H9 (cell line): ENCODE measurements at regions not wholly inside any gene's neighbourhood (a gene's known extent, or its start where the extent isn't known, plus 50 kb on each side); places are given as distances from the start of the nearest gene placed in this dataset.

Source experiments
- DNase-seq: peaks from one replicate; pipeline ENCODE4 v3.0.0-alpha.2; 2017
- H2AFZ ChIP-seq: one replicate; pipeline ENCODE4 v1.6.1; 2013; ENCODE audit warnings: mild to moderate bottlenecking, low read length, control low read depth, moderate library complexity
- H2AK5ac ChIP-seq: 2 replicates; pipeline ENCODE4 v1.6.1; 2013; ENCODE audit warnings: low read length, control low read depth, mixed read lengths; ENCODE audit not compliant: insufficient read length
- H2BK120ac ChIP-seq: one replicate; pipeline ENCODE4 v1.6.1; 2013; ENCODE audit warnings: low read depth, mild to moderate bottlenecking, low read length, control low read depth, inconsistent platforms; ENCODE audit not compliant: poor library complexity, severe bottlenecking
- H2BK12ac ChIP-seq: 2 replicates; pipeline ENCODE4 v1.6.1; 2013; ENCODE audit warnings: low read length, control low read depth, mixed read lengths, low read depth; ENCODE audit not compliant: insufficient read length
- H2BK15ac ChIP-seq: 2 replicates; pipeline ENCODE4 v1.6.1; 2013; ENCODE audit warnings: low read depth, low read length, control low read depth
- H2BK20ac ChIP-seq: one replicate; pipeline ENCODE4 v1.6.1; 2013; ENCODE audit warnings: low read depth, mild to moderate bottlenecking, low read length, control low read depth, inconsistent platforms; ENCODE audit not compliant: poor library complexity, severe bottlenecking
- H2BK5ac ChIP-seq: 2 replicates; pipeline ENCODE4 v1.6.1; 2013; ENCODE audit warnings: low read length, control low read depth, mixed read lengths; ENCODE audit not compliant: insufficient read length
- H3K14ac ChIP-seq: 2 replicates; pipeline ENCODE4 v1.6.1; 2013; ENCODE audit warnings: low read length, control low read depth; ENCODE audit not compliant: insufficient read depth
- H3K18ac ChIP-seq: 2 replicates; pipeline ENCODE4 v1.6.1; 2013; ENCODE audit warnings: low read depth, mild to moderate bottlenecking, mixed read lengths, low read length, control low read depth; ENCODE audit not compliant: insufficient read length
- H3K23ac ChIP-seq: 2 replicates; pipeline ENCODE4 v1.6.1; 2013; ENCODE audit warnings: low read length, control low read depth, mixed read lengths, low read depth; ENCODE audit not compliant: insufficient read length
- H3K23me2 ChIP-seq: 2 replicates; pipeline ENCODE4 v1.6.1; 2013; ENCODE audit warnings: low read depth, mild to moderate bottlenecking, mixed read lengths, low read length, control low read depth; ENCODE audit not compliant: insufficient read length, poor library complexity, severe bottlenecking
- H3K27ac ChIP-seq: 2 replicates; pipeline ENCODE4 v1.5.1; 2013; ENCODE audit warnings: low read length, control low read depth, mixed read lengths, low read depth; ENCODE audit not compliant: insufficient read length
- H3K27me3 ChIP-seq: 2 replicates; pipeline ENCODE4 v1.6.1; 2013; ENCODE audit warnings: low read length, control low read depth, inconsistent platforms; ENCODE audit not compliant: insufficient read depth
- H3K4ac ChIP-seq: 2 replicates; pipeline ENCODE4 v1.6.1; 2013; ENCODE audit warnings: low read depth, mild to moderate bottlenecking, control low read depth, inconsistent platforms, low read length, moderate library complexity
- H3K4me1 ChIP-seq: 2 replicates; pipeline ENCODE4 v1.6.1; 2013; ENCODE audit warnings: low read length, control low read depth, inconsistent platforms; ENCODE audit not compliant: insufficient read depth
- H3K4me2 ChIP-seq: 2 replicates; pipeline ENCODE4 v1.6.1; 2013; ENCODE audit warnings: low read length, control low read depth, mixed read lengths; ENCODE audit not compliant: insufficient read length, insufficient read depth
- H3K56ac ChIP-seq: 2 replicates; pipeline ENCODE4 v1.6.1; 2013; ENCODE audit warnings: low read depth, mild to moderate bottlenecking, mixed read lengths, low read length, control low read depth; ENCODE audit not compliant: insufficient read length
- H3K79me1 ChIP-seq: 2 replicates; pipeline ENCODE4 v1.6.1; 2013; ENCODE audit warnings: low read depth, mild to moderate bottlenecking, moderate library complexity, low read length, control low read depth, inconsistent platforms; ENCODE audit not compliant: insufficient read depth, poor library complexity, severe bottlenecking
- H3K79me2 ChIP-seq: 2 replicates; pipeline ENCODE4 v1.6.1; 2013; ENCODE audit warnings: low read length, control low read depth, inconsistent platforms; ENCODE audit not compliant: insufficient read depth
- H3K9ac ChIP-seq: 2 replicates; pipeline ENCODE4 v1.6.1; 2013; ENCODE audit warnings: low read length, control low read depth, mixed read lengths; ENCODE audit not compliant: insufficient read length; ENCODE audit errors: extremely low read depth
- H3K9me3 ChIP-seq: one replicate; pipeline ENCODE4 v1.6.1; 2013; ENCODE audit warnings: low read depth, low read length, inconsistent platforms; ENCODE audit not compliant: control insufficient read depth
- H3T11ph ChIP-seq: one replicate; pipeline ENCODE4 v1.6.1; 2013; ENCODE audit warnings: mild to moderate bottlenecking, low read length, control low read depth, inconsistent platforms
- H4K20me1 ChIP-seq: one replicate; pipeline ENCODE4 v1.6.1; 2013; ENCODE audit not compliant: control insufficient read depth, insufficient read length, insufficient read depth
- H4K5ac ChIP-seq: 2 replicates; pipeline ENCODE4 v1.6.1; 2013; ENCODE audit warnings: low read depth, mild to moderate bottlenecking, mixed read lengths, low read length, control low read depth; ENCODE audit not compliant: insufficient read length
- H4K8ac ChIP-seq: replicated peaks from 2 replicates; pipeline ENCODE4 v1.6.1; 2013; ENCODE audit warnings: low read length, control low read depth, mixed read lengths, low read depth; ENCODE audit not compliant: insufficient read length
- H4K91ac ChIP-seq: 2 replicates; pipeline ENCODE4 v1.6.1; 2013; ENCODE audit warnings: low read depth, mild to moderate bottlenecking, moderate library complexity, mixed read lengths, low read length, control low read depth; ENCODE audit not compliant: insufficient read length
- H3K27ac Mint-ChIP-seq, 3 experiments: 2 replicates in 2 of 3; 3 replicates in 1 of 3; pipeline ENCODE4 v1.8.0; 2020 to 2021; ENCODE audit warnings: mixed read lengths in 3 of 3, mild to moderate bottlenecking in 1 of 3, moderate library complexity in 1 of 3
- H3K27me3 Mint-ChIP-seq: 2 replicates; pipeline ENCODE4 v1.8.0; 2021; ENCODE audit warnings: low read depth, mild to moderate bottlenecking, moderate library complexity, mixed read lengths
- H3K36me3 Mint-ChIP-seq, 3 experiments: 2 replicates in 2 of 3; 3 replicates in 1 of 3; pipeline ENCODE4 v1.8.0; 2020 to 2021; ENCODE audit warnings: low read depth in 3 of 3, mixed read lengths in 3 of 3; ENCODE audit not compliant: insufficient read depth in 1 of 3
- H3K4me1 Mint-ChIP-seq, 2 experiments: 2 replicates each; pipeline ENCODE4 v1.8.0; 2020; ENCODE audit warnings: mixed read lengths in 2 of 2
- H3K4me3 Mint-ChIP-seq, 2 experiments: 2 replicates in 1 of 2; 3 replicates in 1 of 2; pipeline ENCODE4 v1.8.0; 2020 to 2021; ENCODE audit warnings: mild to moderate bottlenecking in 2 of 2, mixed read lengths in 2 of 2, moderate library complexity in 1 of 2
- H3K9me3 Mint-ChIP-seq, 2 experiments: 2 replicates in 1 of 2; 3 replicates in 1 of 2; pipeline ENCODE4 v1.8.0; 2020; ENCODE audit warnings: mild to moderate bottlenecking in 2 of 2, mixed read lengths in 2 of 2, moderate library complexity in 1 of 2
- WGBS: extraction: QIAGEN DNeasy Blood & Tissue Kit; methylation state at CpG from one replicate; pipeline ENCODE4 v1.1.7; 2013; ENCODE audit warnings: missing lambda C conversion rate, low lambda C conversion rate, mixed read lengths; ENCODE audit not compliant: insufficient read length; ENCODE audit errors: extremely low coverage; 5-methylcytosine and 5-hydroxymethylcytosine counted together
- TF ChIP-seq, protein P1 (sequence below): fragments of 200-600 bp; sonication (generic); conservative IDR thresholded peaks from 3 replicates; pipeline ENCODE4 v1.8.0; 2021; ENCODE audit warnings: antibody characterized with exemption, mild to moderate bottlenecking

DNA sequence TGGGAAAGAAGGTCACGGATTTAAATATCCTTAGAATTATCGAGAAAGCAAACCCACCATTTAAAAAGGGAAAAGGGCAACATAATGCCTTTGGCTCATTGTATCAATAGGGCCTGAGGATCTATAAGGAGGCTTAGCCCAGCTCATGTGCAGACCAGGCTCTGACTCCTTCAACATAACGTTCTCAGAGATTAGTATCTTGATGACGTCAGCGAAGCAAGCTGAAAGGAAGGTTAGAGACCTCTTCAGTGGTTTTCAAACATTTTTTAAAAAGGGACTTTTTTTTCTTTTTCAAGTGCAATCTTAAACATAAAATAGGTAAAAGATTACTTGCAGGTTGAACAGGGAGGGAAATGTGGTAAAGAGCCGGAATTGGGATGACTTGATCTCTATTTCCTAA lies 463.9 kb upstream of the ADAMTS9 start:
- H3K27ac Mint-ChIP-seq, result no peak overlapping the region
- no peak overlapping the region for H3K18ac ChIP-seq
- no peak overlapping the region for H4K8ac ChIP-seq
- H3K27me3 ChIP-seq, result no peaks in the 10 kb centered on the region
- no peak overlapping the region for H3K9ac ChIP-seq
- peaks cover 8% of the 10 kb centered on the region for H3K4me1 ChIP-seq
- DNase-seq, result no peak
- H4K20me1 ChIP-seq, result no peaks in the 10 kb centered on the region
- no peak overlapping the region for H4K5ac ChIP-seq
- H3K4ac ChIP-seq, result no peak overlapping the region
- no peaks in the 10 kb centered on the region for H3K23me2 ChIP-seq
- peaks cover 41 to 50% of the 10 kb centered on the region in 2 experiments for H3K4me1 Mint-ChIP-seq
- WGBS, result no CpG with 5 or more reads among the region's 6 CpGs
- H3T11ph ChIP-seq, result no peak overlapping the region
- no peak overlapping the region for H3K4me3 Mint-ChIP-seq
- no peaks in the 10 kb centered on the region for H3K9me3 ChIP-seq
- no peak overlapping the region for H2BK15ac ChIP-seq
- H2BK5ac ChIP-seq, result no peak overlapping the region
- H2AFZ ChIP-seq, result no peak overlapping the region
- no peak overlapping the region for H3K23ac ChIP-seq
- no peak overlapping the region for H3K56ac ChIP-seq
- H3K9me3 Mint-ChIP-seq, result no peaks in the 10 kb centered on the region; a peak in 1 of 5 replicates
- H2AK5ac ChIP-seq, result no peak overlapping the region
- no peak overlapping the region for H3K14ac ChIP-seq
- H2BK20ac ChIP-seq, result no peak overlapping the region
- H3K79me1 ChIP-seq, result no peaks in the 10 kb centered on the region
- H2BK12ac ChIP-seq, result no peak overlapping the region
- H4K91ac ChIP-seq, result no peak overlapping the region
- H2BK120ac ChIP-seq, result no peak overlapping the region
- no peaks in the 10 kb centered on the region for H3K79me2 ChIP-seq
- H3K4me2 ChIP-seq, result no peak overlapping the region
- H3K27ac ChIP-seq, result no peak overlapping the region
- peaks cover 3% of the 10 kb centered on the region; the same call in 1 of the 2 replicates for H3K27me3 Mint-ChIP-seq
- TF ChIP-seq, protein P1, sequence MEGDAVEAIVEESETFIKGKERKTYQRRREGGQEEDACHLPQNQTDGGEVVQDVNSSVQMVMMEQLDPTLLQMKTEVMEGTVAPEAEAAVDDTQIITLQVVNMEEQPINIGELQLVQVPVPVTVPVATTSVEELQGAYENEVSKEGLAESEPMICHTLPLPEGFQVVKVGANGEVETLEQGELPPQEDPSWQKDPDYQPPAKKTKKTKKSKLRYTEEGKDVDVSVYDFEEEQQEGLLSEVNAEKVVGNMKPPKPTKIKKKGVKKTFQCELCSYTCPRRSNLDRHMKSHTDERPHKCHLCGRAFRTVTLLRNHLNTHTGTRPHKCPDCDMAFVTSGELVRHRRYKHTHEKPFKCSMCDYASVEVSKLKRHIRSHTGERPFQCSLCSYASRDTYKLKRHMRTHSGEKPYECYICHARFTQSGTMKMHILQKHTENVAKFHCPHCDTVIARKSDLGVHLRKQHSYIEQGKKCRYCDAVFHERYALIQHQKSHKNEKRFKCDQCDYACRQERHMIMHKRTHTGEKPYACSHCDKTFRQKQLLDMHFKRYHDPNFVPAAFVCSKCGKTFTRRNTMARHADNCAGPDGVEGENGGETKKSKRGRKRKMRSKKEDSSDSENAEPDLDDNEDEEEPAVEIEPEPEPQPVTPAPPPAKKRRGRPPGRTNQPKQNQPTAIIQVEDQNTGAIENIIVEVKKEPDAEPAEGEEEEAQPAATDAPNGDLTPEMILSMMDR, result no peak
- no peaks in the 10 kb centered on the region for H3K36me3 Mint-ChIP-seq
